Keratinocyte (primary cell): ENCODE measurements at regions not wholly inside any gene's neighbourhood (a gene's known extent, or its start where the extent isn't known, plus 50 kb on each side); places are given as distances from the start of the nearest gene placed in this dataset.

Experiments used
- DNase-seq: peaks from one replicate; pipeline ENCODE4 v3.0.0-alpha.2; 2011; ENCODE audit warnings: low read depth, missing footprints, low spot score
- FAIRE-seq: peaks from 2 replicates; lab custom pipeline; 2011; peaks lifted over from hg19 to GRCh38; lab: Jason Lieb, UNC
- H2AFZ ChIP-seq: 2 replicates; pipeline ENCODE4 v1.6.0; 2012; ENCODE audit warnings: low read length, control low read depth, inconsistent platforms; ENCODE audit not compliant: control insufficient read depth
- H3K27ac ChIP-seq: 2 replicates; pipeline ENCODE4 v1.5.1; 2011; ENCODE audit warnings: low read length; ENCODE audit not compliant: control insufficient read depth, insufficient read depth
- H3K27me3 ChIP-seq: 3 replicates; pipeline ENCODE4 v1.6.0; 2011; ENCODE audit warnings: low read length; ENCODE audit not compliant: control insufficient read depth, insufficient read depth; ENCODE audit errors: extremely low read depth
- H3K36me3 ChIP-seq, 2 experiments: 2 replicates in 1 of 2; 3 replicates in 1 of 2; pipeline ENCODE4 v1.5.1; 2011; ENCODE audit warnings: low read length in 2 of 2, mild to moderate bottlenecking in 1 of 2; ENCODE audit not compliant: control insufficient read depth in 2 of 2, insufficient read depth in 2 of 2; ENCODE audit errors: extremely low read depth in 1 of 2
- H3K4me1 ChIP-seq: 3 replicates; pipeline ENCODE4 v1.5.1; 2011; ENCODE audit warnings: low read length; ENCODE audit not compliant: control insufficient read depth, insufficient read depth; ENCODE audit errors: extremely low read depth
- H3K4me2 ChIP-seq: 3 replicates; pipeline ENCODE4 v1.6.0; 2011; ENCODE audit warnings: low read depth, low read length; ENCODE audit not compliant: control insufficient read depth, insufficient read depth; ENCODE audit errors: extremely low read depth
- H3K4me3 ChIP-seq, 3 experiments: fragments of 200-600 bp in 1 of 3; sonication (generic) in 1 of 3; 2 replicates in 2 of 3; 3 replicates in 1 of 3; pipeline ENCODE4 v1.5.1; 2011 to 2016; ENCODE audit warnings: low read length in 3 of 3, mild to moderate bottlenecking in 3 of 3, control low read depth in 2 of 3, inconsistent platforms in 1 of 3, low read depth in 1 of 3, mixed read lengths in 1 of 3, mixed run types in 1 of 3, moderate library complexity in 1 of 3; ENCODE audit not compliant: control insufficient read depth in 2 of 3, insufficient read depth in 2 of 3; ENCODE audit errors: extremely low read depth in 1 of 3
- H3K79me2 ChIP-seq: 2 replicates; pipeline ENCODE4 v1.6.0; 2012; ENCODE audit warnings: low read length; ENCODE audit not compliant: control insufficient read depth, insufficient read depth
- H3K9ac ChIP-seq: 3 replicates; pipeline ENCODE4 v1.6.0; 2011; ENCODE audit warnings: low read length; ENCODE audit not compliant: control insufficient read depth, insufficient read depth; ENCODE audit errors: extremely low read depth
- H3K9me1 ChIP-seq: 3 replicates; pipeline ENCODE4 v1.6.0; 2011; ENCODE audit warnings: low read length; ENCODE audit not compliant: control insufficient read depth, insufficient read depth; ENCODE audit errors: extremely low read depth
- H3K9me3 ChIP-seq: 2 replicates; pipeline ENCODE4 v1.5.1; 2012; ENCODE audit warnings: low read depth, low read length; ENCODE audit not compliant: control insufficient read depth
- H4K20me1 ChIP-seq: 3 replicates; pipeline ENCODE4 v1.6.0; 2011; ENCODE audit warnings: low read length; ENCODE audit not compliant: control insufficient read depth, insufficient read depth; ENCODE audit errors: extremely low read depth
- CTCF ChIP-seq, 3 experiments: IDR thresholded peaks in 1 of 3; conservative IDR thresholded peaks in 1 of 3; optimal IDR thresholded peaks in 1 of 3; 2 replicates in 2 of 3; 3 replicates in 1 of 3; pipeline versions ENCODE3 to v1.5.1; 2011; ENCODE audit warnings: low read length in 3 of 3, mild to moderate bottlenecking in 3 of 3, moderate library complexity in 2 of 3, control low read depth in 1 of 3, inconsistent platforms in 1 of 3; ENCODE audit not compliant: insufficient read depth in 2 of 3; ENCODE audit errors: extremely low read depth in 1 of 3
- EZH2 ChIP-seq: IDR thresholded peaks from one replicate; pipeline ENCODE4 v1.6.1; 2012; ENCODE audit warnings: inconsistent platforms, mild to moderate bottlenecking, low read length, moderate library complexity
- dilution Hi-C: fragments of 300-500 bp; cut with MboI; formaldehyde crosslinking; loops from one replicate; pipeline ENCODE4 v1.7.0; 2020; ENCODE audit warnings: low sequenced_read_pairs; ENCODE audit not compliant: extremely low pct_ligation_motif_present

DNA sequence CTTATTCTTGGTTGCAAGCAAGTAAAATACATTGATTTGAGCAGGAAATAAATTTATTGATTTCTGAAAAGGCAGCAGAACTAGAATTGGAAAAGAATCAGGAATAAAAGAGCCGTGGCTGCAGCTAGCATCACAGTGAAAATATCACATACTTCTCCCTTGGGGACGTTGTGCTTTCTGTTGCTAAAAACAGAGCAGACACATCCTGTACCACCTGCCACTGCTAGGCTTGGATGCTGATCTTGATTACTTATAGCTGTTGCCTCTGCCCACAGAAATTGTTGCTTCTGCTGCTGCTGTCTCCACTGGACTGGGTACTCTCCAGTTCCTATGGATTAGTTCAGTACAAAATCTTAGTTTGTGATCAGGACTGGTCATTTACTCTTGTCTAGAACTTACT is 283.8 kb downstream of the C3orf38 start:
- no peak overlapping the region for H2AFZ ChIP-seq
- no peak overlapping the region for H3K9ac ChIP-seq
- H3K27ac ChIP-seq, result no peak overlapping the region
- no peaks in the 10 kb centered on the region for H4K20me1 ChIP-seq
- no peak overlapping the region for H3K4me3 ChIP-seq
- dilution Hi-C loops, result no loop called here
- no peaks in the 10 kb centered on the region for H3K9me3 ChIP-seq
- H3K9me1 ChIP-seq, result no peaks in the 10 kb centered on the region
- DNase-seq (no peak), FAIRE-seq (no peak)
- H3K79me2 ChIP-seq, result no peaks in the 10 kb centered on the region
- no peaks in the 10 kb centered on the region for H3K4me1 ChIP-seq
- H3K27me3 ChIP-seq, result no peaks in the 10 kb centered on the region
- no peak overlapping the region for H3K4me2 ChIP-seq
- no peaks in the 10 kb centered on the region for H3K36me3 ChIP-seq
- TF ChIP-seq EZH2 (no peak), CTCF (optimal IDR thresholded peaks at IDR 0.05 in 1 of 3, IDR thresholded peaks at IDR 0.05 in 1 of 3, conservative IDR thresholded peaks at IDR 0.05 in 1 of 3; ENCODE audit: extremely low read depth in 1 of 3, insufficient read depth in 2 of 3, low read length in 3 of 3) (no peak)

DNA sequence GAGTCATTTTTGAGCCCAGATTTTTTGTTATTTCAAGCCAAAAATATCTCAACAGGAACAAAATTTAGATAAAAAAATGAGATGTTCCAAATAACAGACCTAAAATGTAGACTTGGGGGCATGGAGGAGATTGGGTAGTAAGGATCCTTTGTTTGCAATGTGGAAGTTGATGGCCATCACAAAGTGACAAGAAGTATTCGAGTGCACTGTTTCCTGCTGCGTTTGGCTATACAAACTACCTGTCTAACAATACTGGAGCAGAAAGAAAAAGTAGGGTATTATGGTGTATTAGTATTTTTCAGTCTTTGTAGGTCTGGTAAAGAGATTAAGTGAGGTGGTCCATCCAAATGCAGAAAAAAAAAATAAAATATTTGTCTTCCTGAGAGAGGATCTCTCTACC is 284.2 kb downstream of the C3orf38 start:
- no peaks in the 10 kb centered on the region for H3K9me3 ChIP-seq
- no peaks in the 10 kb centered on the region for H3K27me3 ChIP-seq
- DNase-seq (no peak), FAIRE-seq (no peak)
- no peaks in the 10 kb centered on the region for H3K36me3 ChIP-seq
- H3K4me2 ChIP-seq, result no peak overlapping the region
- no peaks in the 10 kb centered on the region for H3K9me1 ChIP-seq
- dilution Hi-C loops, result no loop called here
- no peak overlapping the region for H2AFZ ChIP-seq
- no peak overlapping the region for H3K9ac ChIP-seq
- H3K4me3 ChIP-seq, result no peak overlapping the region
- H3K79me2 ChIP-seq, result no peaks in the 10 kb centered on the region
- H3K4me1 ChIP-seq, result no peaks in the 10 kb centered on the region
- TF ChIP-seq CTCF (optimal IDR thresholded peaks at IDR 0.05 in 1 of 3, IDR thresholded peaks at IDR 0.05 in 1 of 3, conservative IDR thresholded peaks at IDR 0.05 in 1 of 3; ENCODE audit: extremely low read depth in 1 of 3, insufficient read depth in 2 of 3, low read length in 3 of 3), result no peak
- TF ChIP-seq EZH2, result no peak
- no peaks in the 10 kb centered on the region for H4K20me1 ChIP-seq
- no peak overlapping the region for H3K27ac ChIP-seq
